NCI-H1105 (cell line): ENCODE measurements at regions not wholly inside any gene's neighbourhood (a gene's known extent, or its start where the extent isn't known, plus 50 kb on each side); places are given as distances from the start of the nearest gene placed in this dataset.
"Not testable (repeated sequence)": the region's sequence is repeated elsewhere in the genome, so short reads cannot be mapped to it uniquely, and the experiment has no call there.

Source experiments
- DNase-seq: peaks from one replicate; lab custom pipeline; 2025; lab: John Stamatoyannopoulos, UW

- no peak for DNase-seq
Observed at GRCh38 chr14:46147452-46147851, 504.1 kb downstream of the RPL10L start.

GRCh38 chr14:46147024-46147423, 504.6 kb downstream of the RPL10L start:
- DNase-seq, result no peak

- DNase-seq, result no peak
Observed at GRCh38 chr14:46140445-46140844, 511.1 kb downstream of the RPL10L start.

- DNase-seq, result no peak
Observed at GRCh38 chr14:46139649-46140048, 511.9 kb downstream of the RPL10L start.

- DNase-seq, result no peak
Observed at GRCh38 chr14:46137786-46138185, 513.8 kb downstream of the RPL10L start.

GRCh38 chr14:46136456-46136855, 515.1 kb downstream of the RPL10L start:
- no peak for DNase-seq

- DNase-seq, result no peak
Observed at GRCh38 chr14:46108228-46108627, 543.4 kb downstream of the RPL10L start.

- DNase-seq, result not testable (repeated sequence)
Observed at GRCh38 chr14:46100901-46101300, 550.7 kb downstream of the RPL10L start.

GRCh38 chr14:46091819-46092218, 559.8 kb downstream of the RPL10L start:
- no peak for DNase-seq

- DNase-seq, result no peak
Observed at GRCh38 chr14:46087604-46088003, 564.0 kb downstream of the RPL10L start.

- no peak for DNase-seq
Observed at GRCh38 chr14:46074061-46074460, 577.5 kb downstream of the RPL10L start.

GRCh38 chr14:46063872-46064271, 587.7 kb downstream of the RPL10L start:
- peak; percentile 77 for DNase-seq

GRCh38 chr14:46058964-46059563, 592.5 kb downstream of the RPL10L start:
- DNase-seq, result no peak

- DNase-seq, result no peak
Observed at GRCh38 chr14:46057799-46058198, 593.8 kb downstream of the RPL10L start.

GRCh38 chr14:46054526-46054925, 597.1 kb downstream of the RPL10L start:
- DNase-seq, result no peak

GRCh38 chr14:46053221-46053620, 598.4 kb downstream of the RPL10L start:
- no peak for DNase-seq

- no peak for DNase-seq
Observed at GRCh38 chr14:46051796-46052195, 599.8 kb downstream of the RPL10L start.

- DNase-seq, result no peak
Observed at GRCh38 chr14:46048127-46048526, 603.5 kb downstream of the RPL10L start.

- no peak for DNase-seq
Observed at GRCh38 chr14:46036099-46036498, 615.5 kb downstream of the RPL10L start.

- no peak for DNase-seq
Observed at GRCh38 chr14:46034305-46034704, 617.3 kb downstream of the RPL10L start.

- DNase-seq, result no peak
Observed at GRCh38 chr14:46018846-46019420, 632.6 kb downstream of the RPL10L start.

GRCh38 chr14:46008348-46008747, 643.2 kb downstream of the RPL10L start:
- DNase-seq, result no peak

GRCh38 chr14:45998554-45998953, 653.0 kb downstream of the RPL10L start:
- DNase-seq, result no peak

- no peak for DNase-seq
Observed at GRCh38 chr14:45990252-45990651, 661.3 kb downstream of the RPL10L start.
